ENCODE measurements at regions not wholly inside any gene's neighbourhood (a gene's known extent, or its start where the extent isn't known, plus 50 kb on each side); places are given as distances from the start of the nearest gene placed in this dataset.

- intact Hi-C loops (cut with DNase I), result no loop called here
- Histone ChIP-seq H3K4me1 (no peaks in the 10 kb centered on the region), H3K27me3 (no peaks in the 10 kb centered on the region), H3K4me3 (no peak overlapping the region), H3K36me3 (no peaks in the 10 kb centered on the region), H3K9me3 (peaks cover 0 to 2% of the 10 kb centered on the region in 2 donors), H3K27ac (no peak overlapping the region)
- ATAC-seq (no peak), DNase-seq (no peak)
- no peak for TF ChIP-seq CTCF (IDR thresholded peaks at IDR 0.05)
Measured at GRCh38 chr18:78518805-78519204, 460.8 kb upstream of the SALL3 start.

DNA sequence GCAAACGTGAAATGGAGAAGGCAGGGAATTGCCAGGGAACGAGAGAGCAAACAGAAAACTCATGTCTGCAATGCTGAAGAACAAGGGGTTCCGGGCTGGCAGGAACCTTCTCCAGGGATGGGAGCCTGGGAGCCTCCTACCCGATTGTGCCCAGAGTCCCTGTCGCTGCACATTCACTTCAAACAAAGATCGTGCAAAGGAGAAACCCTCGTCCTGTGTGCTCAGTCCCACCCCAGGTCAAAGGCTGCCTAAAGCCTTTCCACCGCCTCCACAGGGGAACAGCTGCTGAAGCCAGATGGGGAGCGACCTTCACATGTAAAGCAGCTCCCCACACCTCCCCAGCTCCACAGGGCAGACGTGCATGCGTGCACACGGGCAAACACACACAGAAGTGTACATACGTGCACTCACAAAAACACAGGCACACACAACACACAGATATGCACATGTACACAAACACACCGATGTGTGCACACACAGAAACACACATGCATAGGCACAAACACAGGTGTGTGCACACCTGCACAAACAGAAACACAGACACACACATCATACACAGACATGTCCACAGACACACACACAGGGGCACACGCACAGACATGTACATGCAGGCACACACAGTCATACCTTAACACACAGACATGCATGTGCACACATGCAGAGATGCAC lies 460.1 kb upstream of the SALL3 start:
- H3K36me3 ChIP-seq, result no peaks in the 10 kb centered on the region
- ATAC-seq (no peak), DNase-seq (no peak)
- H3K4me3 ChIP-seq, result no peak overlapping the region
- no peak for TF ChIP-seq CTCF (IDR thresholded peaks at IDR 0.05)
- H3K27ac ChIP-seq, result no peak overlapping the region
- no peaks in the 10 kb centered on the region for H3K4me1 ChIP-seq
- H3K9me3 ChIP-seq, result peaks cover 0 to 2% of the 10 kb centered on the region in 2 donors
- no peaks in the 10 kb centered on the region for H3K27me3 ChIP-seq
- intact Hi-C loops (cut with DNase I), result no loop called here

DNA sequence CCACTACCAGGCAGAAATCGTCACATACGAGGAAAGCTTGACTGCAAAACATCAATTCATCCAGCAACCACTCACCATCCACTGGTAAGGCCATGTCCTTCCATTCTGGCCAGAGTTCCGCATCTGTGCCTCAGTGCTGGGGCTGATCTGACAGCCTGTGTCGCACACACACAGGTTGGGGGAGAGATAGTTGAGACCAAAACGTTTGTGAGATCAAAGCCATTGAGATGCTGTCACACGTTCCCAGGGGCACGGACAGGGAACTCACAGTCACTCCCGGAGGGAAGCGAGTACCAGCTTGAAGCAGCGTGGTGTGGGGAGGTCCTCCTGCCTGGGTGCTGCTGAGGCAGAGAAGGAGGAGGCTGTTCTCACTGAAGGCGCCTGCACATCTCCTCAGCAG lies 458.5 kb upstream of the SALL3 start:
- DNase-seq, result no peak
- H3K27ac ChIP-seq, result no peak overlapping the region
- no peak overlapping the region for H3K4me3 ChIP-seq
- peaks cover 0 to 4% of the 10 kb centered on the region in 2 donors for H3K4me1 ChIP-seq
- H3K9me3 ChIP-seq, result peaks cover 0 to 2% of the 10 kb centered on the region in 2 donors
- intact Hi-C loops (cut with DNase I), result no loop called here
- no peak for ATAC-seq
- no peak for TF ChIP-seq CTCF (IDR thresholded peaks at IDR 0.05)
- no peaks in the 10 kb centered on the region for H3K27me3 ChIP-seq
- H3K36me3 ChIP-seq, result no peaks in the 10 kb centered on the region

- no peak for ATAC-seq
- H3K27ac ChIP-seq, result no peak overlapping the region
- H3K4me1 ChIP-seq, result peaks cover 0 to 4% of the 10 kb centered on the region in 2 donors
- peaks cover 0 to 2% of the 10 kb centered on the region in 2 donors for H3K9me3 ChIP-seq
- no peaks in the 10 kb centered on the region for H3K27me3 ChIP-seq
- intact Hi-C loops (cut with DNase I), result no loop called here
- H3K36me3 ChIP-seq, result no peaks in the 10 kb centered on the region
- TF ChIP-seq CTCF (IDR thresholded peaks at IDR 0.05), result no peak
- no peak overlapping the region for H3K4me3 ChIP-seq
- no peak for DNase-seq
Measured at GRCh38 chr18:78521744-78522143, 457.9 kb upstream of the SALL3 start.

DNA sequence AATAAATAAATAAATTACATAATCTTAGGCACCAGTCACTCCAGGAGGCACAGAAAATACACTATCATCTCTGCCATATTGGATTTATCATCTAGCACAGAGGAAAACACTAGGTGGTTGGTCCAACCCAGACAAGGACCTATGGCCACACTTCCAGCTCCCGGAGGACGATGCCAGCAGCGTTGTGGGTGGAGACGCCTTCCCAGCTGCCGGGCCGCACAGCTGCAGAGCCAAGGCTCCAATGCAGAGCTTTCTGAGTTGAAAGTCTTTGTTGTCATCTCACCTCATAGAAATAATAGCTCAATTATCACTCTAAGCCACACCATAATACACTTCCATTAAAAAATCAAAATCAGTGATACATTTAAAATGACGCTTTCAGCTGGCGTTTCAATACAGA lies 457.1 kb upstream of the SALL3 start:
- intact Hi-C loops (cut with DNase I), result no loop called here
- Histone ChIP-seq H3K27ac (no peak overlapping the region), H3K9me3 (peaks cover 0 to 2% of the 10 kb centered on the region in 2 donors), H3K4me3 (no peak overlapping the region), H3K36me3 (no peaks in the 10 kb centered on the region), H3K4me1 (peaks cover 0 to 4% of the 10 kb centered on the region in 2 donors), H3K27me3 (no peaks in the 10 kb centered on the region)
- ATAC-seq (no peak), DNase-seq (no peak)
- TF ChIP-seq CTCF (IDR thresholded peaks at IDR 0.05), result no peak

Data from left lung (tissue), 4 donors.